Tibial nerve (tissue), 4 donors: ENCODE measurements at regions not wholly inside any gene's neighbourhood (a gene's known extent, or its start where the extent isn't known, plus 50 kb on each side); places are given as distances from the start of the nearest gene placed in this dataset.

Experiments used
- DNase-seq, 2 donors: peaks; one replicate each; pipeline ENCODE4 v3.0.0-alpha.2; 2019; ENCODE audit warnings: low spot score in 2 of 2
- H3K27ac ChIP-seq, 4 donors: fragments of 200-600 bp; sonication (generic) in 3 of 4; one replicate each; pipeline ENCODE4 v1.5.1; 2017 to 2019; ENCODE audit warnings: mild to moderate bottlenecking in 1 of 4
- H3K27me3 ChIP-seq, 2 donors: fragments of 200-600 bp; sonication (generic) in 1 of 2; one replicate each; pipeline versions ENCODE4 v1.5.1 to v1.6.0; 2017 to 2019
- H3K36me3 ChIP-seq, 3 donors: fragments of 200-600 bp; sonication (generic); one replicate each; pipeline ENCODE4 v1.5.1; 2018 to 2019
- H3K4me1 ChIP-seq, 4 donors: fragments of 200-600 bp; sonication (generic) in 3 of 4; one replicate each; pipeline ENCODE4 v1.5.1; 2017 to 2019
- H3K4me3 ChIP-seq, 4 donors: fragments of 200-600 bp; sonication (generic) in 3 of 4; one replicate each; pipeline ENCODE4 v1.5.1; 2017 to 2019; ENCODE audit warnings: mild to moderate bottlenecking in 1 of 4, moderate library complexity in 1 of 4
- H3K9me3 ChIP-seq, 4 donors: fragments of 200-600 bp; sonication (generic) in 3 of 4; one replicate each; pipeline ENCODE4 v1.5.1; 2017 to 2019
- EP300 ChIP-seq, 2 donors: sonication (generic); formaldehyde crosslinking; IDR thresholded peaks; one replicate each; pipeline ENCODE4 v1.6.1; 2017; ENCODE audit warnings: antibody characterized with exemption in 2 of 2, mild to moderate bottlenecking in 1 of 2
- POLR2A ChIP-seq, 2 donors: fragments of 450-650 bp; IDR thresholded peaks; one replicate each; pipeline ENCODE4 v1.6.1; 2017; ENCODE audit warnings: antibody characterized with exemption in 2 of 2, mild to moderate bottlenecking in 2 of 2, moderate library complexity in 2 of 2
- WGBS, 2 donors: methylation state at CpG; one replicate each; pipeline ENCODE4 v1.1.5; 2018; 5-methylcytosine and 5-hydroxymethylcytosine counted together
- TF ChIP-seq, protein P1 (sequence below), 5 experiments: fragments of 200-600 bp in 3 of 5; fragments of 450-650 bp in 2 of 5; sonication (generic) in 3 of 5; IDR thresholded peaks; one replicate each; pipeline ENCODE4 v1.5.1; 2016 to 2019; ENCODE audit warnings: antibody characterized with exemption in 5 of 5, mild to moderate bottlenecking in 3 of 5, moderate library complexity in 2 of 5

DNA sequence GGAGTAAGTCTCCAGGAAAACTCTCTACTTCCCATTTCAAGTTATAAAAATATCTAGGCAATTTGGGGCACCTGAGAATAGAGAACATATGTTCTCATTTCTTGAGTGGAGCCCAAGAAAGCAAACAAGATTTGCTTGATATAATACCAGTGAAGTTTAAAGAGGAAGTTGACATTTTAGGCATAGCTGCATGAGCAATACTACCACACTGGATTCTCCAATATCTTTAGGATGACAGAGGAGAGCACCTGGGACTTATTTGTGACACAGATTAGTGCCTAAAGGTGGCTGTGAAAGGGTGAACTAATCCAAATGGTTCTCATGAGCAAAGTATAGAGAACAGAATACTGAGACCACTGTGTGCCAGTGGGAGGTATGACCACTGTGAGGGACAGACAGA lies 423.5 kb upstream of the RIOK2 start:
- no peak for DNase-seq
- no peak for TF ChIP-seq POLR2A (IDR thresholded peaks at IDR 0.05)
- TF ChIP-seq, protein P1, sequence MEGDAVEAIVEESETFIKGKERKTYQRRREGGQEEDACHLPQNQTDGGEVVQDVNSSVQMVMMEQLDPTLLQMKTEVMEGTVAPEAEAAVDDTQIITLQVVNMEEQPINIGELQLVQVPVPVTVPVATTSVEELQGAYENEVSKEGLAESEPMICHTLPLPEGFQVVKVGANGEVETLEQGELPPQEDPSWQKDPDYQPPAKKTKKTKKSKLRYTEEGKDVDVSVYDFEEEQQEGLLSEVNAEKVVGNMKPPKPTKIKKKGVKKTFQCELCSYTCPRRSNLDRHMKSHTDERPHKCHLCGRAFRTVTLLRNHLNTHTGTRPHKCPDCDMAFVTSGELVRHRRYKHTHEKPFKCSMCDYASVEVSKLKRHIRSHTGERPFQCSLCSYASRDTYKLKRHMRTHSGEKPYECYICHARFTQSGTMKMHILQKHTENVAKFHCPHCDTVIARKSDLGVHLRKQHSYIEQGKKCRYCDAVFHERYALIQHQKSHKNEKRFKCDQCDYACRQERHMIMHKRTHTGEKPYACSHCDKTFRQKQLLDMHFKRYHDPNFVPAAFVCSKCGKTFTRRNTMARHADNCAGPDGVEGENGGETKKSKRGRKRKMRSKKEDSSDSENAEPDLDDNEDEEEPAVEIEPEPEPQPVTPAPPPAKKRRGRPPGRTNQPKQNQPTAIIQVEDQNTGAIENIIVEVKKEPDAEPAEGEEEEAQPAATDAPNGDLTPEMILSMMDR (IDR thresholded peaks at IDR 0.05), result no peak
- no peak for TF ChIP-seq EP300 (IDR thresholded peaks at IDR 0.05)
- H3K4me3 ChIP-seq, result no peak overlapping the region
- H3K27me3 ChIP-seq, result no peaks in the 10 kb centered on the region
- H3K4me1 ChIP-seq, result no peaks in the 10 kb centered on the region
- no peaks in the 10 kb centered on the region for H3K36me3 ChIP-seq
- H3K27ac ChIP-seq, result no peak overlapping the region
- peaks cover 0 to 6% (median 0%) of the 10 kb centered on the region in 4 donors for H3K9me3 ChIP-seq

DNA sequence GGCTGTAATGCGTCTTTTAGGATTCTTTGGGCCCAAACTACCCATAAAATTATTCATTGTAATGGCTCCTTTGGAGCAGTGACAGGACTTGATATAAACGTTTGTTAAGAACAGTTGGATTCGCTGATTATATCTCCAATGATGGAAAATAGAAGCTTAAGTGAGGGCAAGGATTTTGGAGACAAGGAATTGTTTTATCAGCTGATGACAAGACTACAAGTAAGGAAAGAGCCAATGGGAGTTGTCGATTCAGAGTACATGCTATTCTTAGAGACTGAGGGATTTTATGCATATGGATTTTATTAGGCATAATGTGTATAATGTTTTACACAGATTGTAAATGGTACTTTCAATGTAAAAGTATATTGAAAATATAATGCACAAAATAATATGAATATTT lies 425.5 kb upstream of the RIOK2 start:
- TF ChIP-seq EP300 (IDR thresholded peaks at IDR 0.05), result no peak
- no peak for TF ChIP-seq POLR2A (IDR thresholded peaks at IDR 0.05)
- TF ChIP-seq, protein P1 (IDR thresholded peaks at IDR 0.05), result no peak
- Histone ChIP-seq H3K36me3 (no peaks in the 10 kb centered on the region), H3K4me1 (no peaks in the 10 kb centered on the region), H3K27me3 (no peaks in the 10 kb centered on the region), H3K4me3 (no peak overlapping the region), H3K27ac (no peak overlapping the region), H3K9me3 (peaks cover 0 to 6% (median 0%) of the 10 kb centered on the region in 4 donors)
- WGBS, 2 donors, result 61 to 69% methylated on average over 4 of the region's 4 CpGs
- DNase-seq, result no peak

DNA sequence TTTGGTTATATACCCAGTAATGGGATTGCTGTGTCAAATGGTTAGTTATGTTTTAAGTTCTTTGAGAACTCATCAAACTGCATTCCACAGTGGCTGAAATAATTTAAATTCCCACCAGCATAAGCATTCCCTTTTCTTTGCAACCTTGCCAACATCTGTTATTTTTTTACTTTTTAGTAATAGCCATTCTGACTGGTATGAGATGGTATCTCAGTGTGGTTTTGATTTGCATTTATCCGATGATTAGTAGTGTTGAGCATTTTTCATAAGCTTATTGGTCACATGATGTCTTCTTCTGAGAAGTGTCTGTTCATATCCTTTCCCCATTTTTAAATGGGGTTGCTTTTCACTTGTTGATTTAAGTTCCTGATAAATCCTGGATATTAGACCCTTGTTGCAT lies 435.7 kb upstream of the RIOK2 start:
- peaks cover 0 to 3% (median 0%) of the 10 kb centered on the region in 4 donors for H3K9me3 ChIP-seq
- WGBS, 2 donors, result 88% methylated on average over 1 of the region's 1 CpG
- H3K4me1 ChIP-seq, result no peaks in the 10 kb centered on the region
- H3K27ac ChIP-seq, result no peak overlapping the region
- TF ChIP-seq, protein P1 (IDR thresholded peaks at IDR 0.05), result no peak
- no peak for TF ChIP-seq EP300 (IDR thresholded peaks at IDR 0.05)
- no peak for TF ChIP-seq POLR2A (IDR thresholded peaks at IDR 0.05)
- H3K4me3 ChIP-seq, result no peak overlapping the region
- no peaks in the 10 kb centered on the region for H3K36me3 ChIP-seq
- DNase-seq, result no peak
- no peaks in the 10 kb centered on the region for H3K27me3 ChIP-seq

DNA sequence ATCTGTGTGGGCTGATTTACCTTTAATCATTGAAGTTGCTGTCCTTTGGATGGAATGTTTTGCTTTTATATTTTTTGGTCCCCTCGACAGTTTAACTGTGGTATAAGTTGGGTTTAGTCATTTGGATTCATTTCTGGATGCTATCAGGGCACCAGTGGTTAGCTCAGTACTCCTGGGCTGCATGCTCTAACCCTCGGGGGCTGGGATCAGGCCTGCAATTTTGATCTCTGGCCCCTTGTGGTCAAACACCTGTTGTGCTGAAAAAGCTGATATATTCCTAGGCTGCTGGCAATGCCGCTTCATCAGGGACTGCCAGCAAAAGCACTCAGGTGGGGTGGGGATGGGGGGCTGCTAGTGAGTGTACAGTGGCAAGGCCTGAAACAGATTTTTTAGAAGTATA lies 440.4 kb upstream of the RIOK2 start:
- H3K4me1 ChIP-seq, result peaks cover 0 to 9% (median 3%) of the 10 kb centered on the region in 4 donors
- 80 to 82% methylated on average over 3 of the region's 3 CpGs for WGBS, 2 donors

DNA sequence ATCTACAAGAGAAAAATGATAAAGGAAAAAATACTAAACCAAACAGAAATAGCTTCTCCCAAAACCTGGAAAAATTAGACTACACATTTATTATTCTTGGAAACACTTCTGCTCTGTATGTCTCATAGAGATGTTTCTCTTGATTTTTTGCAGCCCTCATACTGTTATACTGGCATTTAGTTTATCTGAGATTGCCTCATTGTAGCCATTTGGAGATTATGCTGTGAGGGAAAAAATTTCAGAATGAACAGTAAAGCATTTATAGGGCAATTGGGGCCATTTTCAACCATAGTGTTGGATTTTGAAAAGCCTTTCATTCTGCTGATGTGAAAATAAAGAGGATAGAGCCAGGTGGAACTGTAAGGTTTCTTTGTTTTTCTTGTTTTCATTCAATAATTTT lies 441.8 kb upstream of the RIOK2 start:
- H3K4me1 ChIP-seq, result peaks cover 0 to 19% (median 5%) of the 10 kb centered on the region in 4 donors
- no peak for DNase-seq
- TF ChIP-seq, protein P1 (IDR thresholded peaks at IDR 0.05), result no peak
- TF ChIP-seq EP300 (IDR thresholded peaks at IDR 0.05) (no peak), POLR2A (IDR thresholded peaks at IDR 0.05) (no peak)
- H3K9me3 ChIP-seq, result no peaks in the 10 kb centered on the region
- H3K36me3 ChIP-seq, result no peaks in the 10 kb centered on the region
- no peak overlapping the region for H3K27ac ChIP-seq
- H3K4me3 ChIP-seq, result no peak overlapping the region
- H3K27me3 ChIP-seq, result no peaks in the 10 kb centered on the region

More for the DNA sequence above, 440.4 kb upstream of the RIOK2 start:
- Histone ChIP-seq H3K36me3 (no peaks in the 10 kb centered on the region), H3K9me3 (peaks cover 0 to 3% (median 0%) of the 10 kb centered on the region in 4 donors), H3K4me3 (no peak overlapping the region), H3K27me3 (no peaks in the 10 kb centered on the region), H3K27ac (no peak overlapping the region)
- TF ChIP-seq POLR2A (IDR thresholded peaks at IDR 0.05), result no peak
- TF ChIP-seq, protein P1 (IDR thresholded peaks at IDR 0.05), result no peak
- no peak for TF ChIP-seq EP300 (IDR thresholded peaks at IDR 0.05)
- DNase-seq, result no peak
